HCT116 (cell line): ENCODE measurements at regions not wholly inside any gene's neighbourhood (a gene's known extent, or its start where the extent isn't known, plus 50 kb on each side); places are given as distances from the start of the nearest gene placed in this dataset.

Experiments used
- ATAC-seq: fragments of 200-7000 bp; cut with Tn5 transposase; 2 replicates; pipeline ENCODE4 v1.9.1; 2020; ENCODE audit warnings: mild to moderate bottlenecking, moderate library complexity
- BruUV-seq: library from RNA; stranded (reverse); fragments of 400-500 nt; replicated peaks from 2 replicates; lab custom pipeline; 2021; lab: Mats Ljungman, UMichigan
- CTCF ChIA-PET: fragments of 300-600 bp; sonication (Branson Sonifier 250); formaldehyde crosslinking; loops from one replicate; lab custom pipeline; 2021; ENCODE audit warnings: antibody characterized with exemption; lab: Charles Lee
- POLR2A ChIA-PET: fragments of 300-600, 350-600 bp; sonication (Branson Sonifier 250); formaldehyde crosslinking; loops from one replicate; lab custom pipeline; 2021; ENCODE audit warnings: antibody characterized with exemption; lab: Charles Lee
- RAD21 ChIA-PET, 2 experiments: fragments of 300-600 bp; sonication (Branson Sonifier 250); formaldehyde crosslinking; loops; one replicate each; lab custom pipeline; 2023; ENCODE audit warnings: low total read pairs in 2 of 2; ENCODE audit not compliant: uncharacterized antibody in 2 of 2, unreplicated experiment in 2 of 2, low non-redundant PET in 1 of 2; lab: Charles Lee
- DNase-seq: peaks from one replicate; pipeline ENCODE4 v3.0.0-alpha.2; 2010; ENCODE audit warnings: low read depth, low spot score
- H2AFZ ChIP-seq: fragments of 200-600 bp; shearing (Covaris generic), sonication (generic); 2 replicates; pipeline ENCODE4 v1.6.1; 2017; ENCODE audit warnings: low read depth, mixed run types, mixed read lengths, antibody characterized with exemption, low read length; ENCODE audit not compliant: poor library complexity, severe bottlenecking
- H3K27ac ChIP-seq: 2 replicates; pipeline ENCODE4 v1.5.1; 2012; ENCODE audit warnings: low read depth, low read length
- H3K27me3 ChIP-seq: fragments of 200-600 bp; sonication (generic); 2 replicates; pipeline ENCODE4 v1.6.1; 2016; ENCODE audit warnings: mixed run types, low read length, mixed read lengths; ENCODE audit not compliant: insufficient read depth
- H3K36me3 ChIP-seq, 2 experiments: fragments of 200-500 bp in 1 of 2; fragments of 200-600 bp in 1 of 2; sonication (Bioruptor generic) in 1 of 2; sonication (generic) in 1 of 2; 2 replicates each; pipeline versions ENCODE4 v1.5.1 to v1.6.1; 2014 to 2016; ENCODE audit warnings: low read length in 2 of 2, inconsistent platforms in 1 of 2, mixed read lengths in 1 of 2, mixed run types in 1 of 2; ENCODE audit not compliant: insufficient read depth in 2 of 2, control insufficient read depth in 1 of 2
- H3K4me1 ChIP-seq, 2 experiments: fragments of 200-600 bp in 1 of 2; sonication (generic) in 1 of 2; 2 replicates each; pipeline versions ENCODE4 v1.5.1 to v1.6.1; 2012 to 2017; ENCODE audit warnings: low read length in 2 of 2, inconsistent platforms in 1 of 2, mild to moderate bottlenecking in 1 of 2, mixed read lengths in 1 of 2, mixed run types in 1 of 2, moderate library complexity in 1 of 2; ENCODE audit not compliant: insufficient read depth in 2 of 2, control insufficient read depth in 1 of 2
- H3K4me2 ChIP-seq: fragments of 200-600 bp; sonication (generic); 2 replicates; pipeline ENCODE4 v1.6.1; 2017; ENCODE audit warnings: mixed run types, low read length, mixed read lengths
- H3K4me3 ChIP-seq, 2 experiments: fragments of 200-600 bp in 1 of 2; sonication (generic) in 1 of 2; replicated peaks in 1 of 2; 2 replicates each; pipeline ENCODE4 v1.5.1; 2011 to 2016; ENCODE audit warnings: low read length in 2 of 2, control low read depth in 1 of 2, low read depth in 1 of 2, mild to moderate bottlenecking in 1 of 2, mixed read lengths in 1 of 2, mixed run types in 1 of 2
- H3K79me2 ChIP-seq: fragments of 200-600 bp; sonication (generic); 2 replicates; pipeline ENCODE4 v1.6.1; 2017; ENCODE audit warnings: mild to moderate bottlenecking, mixed run types, low read length, moderate library complexity, mixed read lengths; ENCODE audit not compliant: insufficient read depth
- H3K9ac ChIP-seq: fragments of 200-600 bp; sonication (generic); 2 replicates; pipeline ENCODE4 v1.6.1; 2016; ENCODE audit warnings: low read length, mixed read lengths
- H3K9me2 ChIP-seq: fragments of 200-600 bp; sonication (generic), shearing (Covaris generic); 2 replicates; pipeline ENCODE4 v1.6.1; 2017; ENCODE audit warnings: mixed run types, mild to moderate bottlenecking, moderate library complexity; ENCODE audit not compliant: insufficient read depth
- H3K9me3 ChIP-seq, 2 experiments: fragments of 200-500 bp in 1 of 2; fragments of 200-600 bp in 1 of 2; sonication (Bioruptor generic) in 1 of 2; sonication (generic) in 1 of 2; 2 replicates each; pipeline ENCODE4 v1.6.1; 2014 to 2017; ENCODE audit warnings: low read length in 2 of 2, mixed read lengths in 2 of 2, inconsistent platforms in 1 of 2, low read depth in 1 of 2, mild to moderate bottlenecking in 1 of 2, mixed run types in 1 of 2, moderate library complexity in 1 of 2; ENCODE audit not compliant: control insufficient read depth in 1 of 2, insufficient read depth in 1 of 2
- H4K20me1 ChIP-seq: fragments of 200-600 bp; sonication (generic), shearing (Covaris generic); 2 replicates; pipeline ENCODE4 v1.6.1; 2017; ENCODE audit warnings: mixed run types, mild to moderate bottlenecking, moderate library complexity; ENCODE audit not compliant: insufficient read depth
- ATF3 ChIP-seq: IDR thresholded peaks from 2 replicates; pipeline ENCODE4 v1.6.1; 2012
- EGR1 ChIP-seq: IDR thresholded peaks from 2 replicates; pipeline ENCODE4 v1.6.1; 2012; ENCODE audit warnings: low read depth
- ELF1 ChIP-seq: IDR thresholded peaks from 2 replicates; pipeline ENCODE4 v1.6.1; 2012; ENCODE audit warnings: low read depth, borderline replicate concordance
- EZH2phosphoT487 ChIP-seq: fragments of 200-600 bp; IDR thresholded peaks from 2 replicates; pipeline ENCODE4 v1.6.1; 2018; ENCODE audit warnings: antibody characterized with exemption, borderline replicate concordance
- FOSL1 ChIP-seq: IDR thresholded peaks from 2 replicates; pipeline ENCODE4 v1.6.1; 2012; ENCODE audit warnings: low read depth
- MAX ChIP-seq: IDR thresholded peaks from 2 replicates; pipeline ENCODE4 v1.6.1; 2012
- POLR2AphosphoS5 ChIP-seq: IDR thresholded peaks from 2 replicates; pipeline ENCODE4 v1.6.1; 2011; ENCODE audit warnings: mild to moderate bottlenecking, low read depth, low read length, moderate library complexity
- RAD21 ChIP-seq: IDR thresholded peaks from 2 replicates; pipeline ENCODE4 v1.6.1; 2012; ENCODE audit warnings: low read depth, mild to moderate bottlenecking
- SP1 ChIP-seq: IDR thresholded peaks from 2 replicates; pipeline ENCODE4 v1.6.1; 2012; ENCODE audit warnings: low read depth
- SRF ChIP-seq: IDR thresholded peaks from 2 replicates; pipeline ENCODE4 v1.6.1; 2012; ENCODE audit warnings: low read depth
- intact Hi-C: fragments of 100-400 bp; cut with micrococcal nuclease; formaldehyde crosslinking; loops from 2 replicates; pipeline ENCODE4 v1.10.0; 2022
- TF ChIP-seq, protein P1 (sequence below): IDR thresholded peaks from 2 replicates; pipeline ENCODE4 v1.6.1; 2012; ENCODE audit warnings: low read depth
- TF ChIP-seq, protein P2 (sequence below): IDR thresholded peaks from 2 replicates; pipeline ENCODE4 v1.6.1; 2011; ENCODE audit warnings: mild to moderate bottlenecking, low read length, moderate library complexity; ENCODE audit not compliant: insufficient replicate concordance; ENCODE audit errors: extremely low read depth

DNA sequence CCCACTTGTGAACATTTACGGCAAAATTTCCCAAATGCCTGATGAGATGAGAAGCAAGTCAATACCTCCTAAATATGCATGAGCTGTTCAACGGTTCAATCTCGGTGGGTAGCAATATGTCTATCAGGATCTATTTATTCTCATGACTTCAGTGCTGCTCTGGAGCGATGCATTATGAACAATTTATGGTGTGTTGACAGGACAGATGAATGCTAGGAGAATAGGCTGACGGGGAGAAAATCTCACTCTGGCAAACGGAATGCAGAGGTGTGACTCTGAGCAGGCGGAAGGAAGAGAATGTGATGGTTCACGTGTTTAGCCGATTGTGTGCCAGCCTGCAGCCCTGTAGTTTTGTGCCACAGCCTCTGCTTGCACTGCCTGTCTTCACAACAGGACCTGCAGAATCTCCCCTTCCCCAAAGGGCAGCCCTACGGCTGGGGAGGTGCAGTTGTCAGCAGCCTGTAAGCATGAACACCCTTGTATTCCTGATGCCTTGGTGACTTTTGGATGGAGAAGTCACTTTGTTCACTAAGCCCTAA lies 345.2 kb downstream of the PHKB start:
- CTCF ChIA-PET, result no interaction called here
- H3K4me1 ChIP-seq, result no peaks in the 10 kb centered on the region
- H2AFZ ChIP-seq, result no peak overlapping the region
- no peak for DNase-seq
- no peak for ATAC-seq
- intact Hi-C loops, result no loop called here
- BruUV-seq, result no TSS peak
- no peak overlapping the region for H3K9ac ChIP-seq
- no peaks in the 10 kb centered on the region for H3K9me3 ChIP-seq
- TF ChIP-seq FOSL1, result no peak
- TF ChIP-seq EZH2phosphoT487, result no peak
- TF ChIP-seq, protein P1, sequence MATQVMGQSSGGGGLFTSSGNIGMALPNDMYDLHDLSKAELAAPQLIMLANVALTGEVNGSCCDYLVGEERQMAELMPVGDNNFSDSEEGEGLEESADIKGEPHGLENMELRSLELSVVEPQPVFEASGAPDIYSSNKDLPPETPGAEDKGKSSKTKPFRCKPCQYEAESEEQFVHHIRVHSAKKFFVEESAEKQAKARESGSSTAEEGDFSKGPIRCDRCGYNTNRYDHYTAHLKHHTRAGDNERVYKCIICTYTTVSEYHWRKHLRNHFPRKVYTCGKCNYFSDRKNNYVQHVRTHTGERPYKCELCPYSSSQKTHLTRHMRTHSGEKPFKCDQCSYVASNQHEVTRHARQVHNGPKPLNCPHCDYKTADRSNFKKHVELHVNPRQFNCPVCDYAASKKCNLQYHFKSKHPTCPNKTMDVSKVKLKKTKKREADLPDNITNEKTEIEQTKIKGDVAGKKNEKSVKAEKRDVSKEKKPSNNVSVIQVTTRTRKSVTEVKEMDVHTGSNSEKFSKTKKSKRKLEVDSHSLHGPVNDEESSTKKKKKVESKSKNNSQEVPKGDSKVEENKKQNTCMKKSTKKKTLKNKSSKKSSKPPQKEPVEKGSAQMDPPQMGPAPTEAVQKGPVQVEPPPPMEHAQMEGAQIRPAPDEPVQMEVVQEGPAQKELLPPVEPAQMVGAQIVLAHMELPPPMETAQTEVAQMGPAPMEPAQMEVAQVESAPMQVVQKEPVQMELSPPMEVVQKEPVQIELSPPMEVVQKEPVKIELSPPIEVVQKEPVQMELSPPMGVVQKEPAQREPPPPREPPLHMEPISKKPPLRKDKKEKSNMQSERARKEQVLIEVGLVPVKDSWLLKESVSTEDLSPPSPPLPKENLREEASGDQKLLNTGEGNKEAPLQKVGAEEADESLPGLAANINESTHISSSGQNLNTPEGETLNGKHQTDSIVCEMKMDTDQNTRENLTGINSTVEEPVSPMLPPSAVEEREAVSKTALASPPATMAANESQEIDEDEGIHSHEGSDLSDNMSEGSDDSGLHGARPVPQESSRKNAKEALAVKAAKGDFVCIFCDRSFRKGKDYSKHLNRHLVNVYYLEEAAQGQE, result no peak
- TF ChIP-seq SRF, result no peak
- no peak for TF ChIP-seq POLR2AphosphoS5
- TF ChIP-seq, protein P2, sequence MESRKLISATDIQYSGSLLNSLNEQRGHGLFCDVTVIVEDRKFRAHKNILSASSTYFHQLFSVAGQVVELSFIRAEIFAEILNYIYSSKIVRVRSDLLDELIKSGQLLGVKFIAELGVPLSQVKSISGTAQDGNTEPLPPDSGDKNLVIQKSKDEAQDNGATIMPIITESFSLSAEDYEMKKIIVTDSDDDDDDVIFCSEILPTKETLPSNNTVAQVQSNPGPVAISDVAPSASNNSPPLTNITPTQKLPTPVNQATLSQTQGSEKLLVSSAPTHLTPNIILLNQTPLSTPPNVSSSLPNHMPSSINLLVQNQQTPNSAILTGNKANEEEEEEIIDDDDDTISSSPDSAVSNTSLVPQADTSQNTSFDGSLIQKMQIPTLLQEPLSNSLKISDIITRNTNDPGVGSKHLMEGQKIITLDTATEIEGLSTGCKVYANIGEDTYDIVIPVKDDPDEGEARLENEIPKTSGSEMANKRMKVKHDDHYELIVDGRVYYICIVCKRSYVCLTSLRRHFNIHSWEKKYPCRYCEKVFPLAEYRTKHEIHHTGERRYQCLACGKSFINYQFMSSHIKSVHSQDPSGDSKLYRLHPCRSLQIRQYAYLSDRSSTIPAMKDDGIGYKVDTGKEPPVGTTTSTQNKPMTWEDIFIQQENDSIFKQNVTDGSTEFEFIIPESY, result no peak
- TF ChIP-seq EGR1, result no peak
- no peak for TF ChIP-seq SP1
- no peak for TF ChIP-seq ELF1
- TF ChIP-seq MAX, result no peak
- TF ChIP-seq ATF3, result no peak
- TF ChIP-seq RAD21, result no peak
- TF ChIP-seq, all 23 proteins: peak for 0
- Histone ChIP-seq H3K27me3 (0 out of 2 replicates have a peak, but pooled peaks cover 3% of the 10 kb centered on the region), H3K36me3 (no peaks in the 10 kb centered on the region), H3K27ac (no peak overlapping the region), H3K79me2 (no peaks in the 10 kb centered on the region), H3K4me2 (no peak overlapping the region), H3K4me3 (no peak overlapping the region), H3K9me2 (no peaks in the 10 kb centered on the region), H4K20me1 (no peaks in the 10 kb centered on the region)
- POLR2A ChIA-PET, result no interaction called here
- RAD21 ChIA-PET, result no interaction called here
